ENCODE measurements at regions not wholly inside any gene's neighbourhood (a gene's known extent, or its start where the extent isn't known, plus 50 kb on each side); places are given as distances from the start of the nearest gene placed in this dataset.

DNA sequence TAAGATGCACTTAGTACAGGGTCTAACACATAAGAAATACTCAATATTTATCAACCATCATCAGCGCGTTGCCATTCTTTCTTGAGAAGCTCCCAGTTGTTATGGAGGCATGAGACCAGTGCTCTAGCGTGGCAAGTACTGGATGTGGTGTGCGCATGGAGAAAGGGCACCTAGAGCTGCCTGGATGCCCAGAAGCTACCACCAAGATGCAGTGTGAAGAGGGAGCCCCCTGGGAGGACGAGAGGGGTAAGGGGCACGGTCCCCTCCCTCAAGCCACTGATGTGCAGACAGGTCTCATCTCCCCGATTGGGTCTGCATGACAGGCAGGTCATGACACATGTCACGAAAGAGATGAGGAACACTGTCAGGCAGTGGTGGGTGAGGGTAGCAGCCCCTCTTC is 127.7 kb upstream of the CXCL14 start:
- FAIRE-seq (no peak), DNase-seq (ENCODE audit: low read depth, low spot score) (no peak), ATAC-seq (no peak)
- CTCF ChIA-PET: interaction anchor here (0.6 kb wide), 1 partner anchor 811 kb away, joined by 4 read pairs; no protein-coding TSS in a partner anchor
- H3K36me3 ChIP-seq (ENCODE audit: control insufficient read depth in 2 of 2, insufficient read depth in 2 of 2, low read length in 1 of 2): no peaks in the 10 kb centered on the region
- H3K27ac ChIP-seq (ENCODE audit: control insufficient read depth, insufficient read depth): no peak overlapping the region
- H3K4me2 ChIP-seq (ENCODE audit: control insufficient read depth, insufficient read depth): no peak overlapping the region
- SMC1A ChIA-PET (ENCODE audit: uncharacterized antibody, unreplicated experiment): no interaction called here
- intact Hi-C loops (cut with micrococcal nuclease; ENCODE audit: unreplicated experiment) (no loop called here), in situ Hi-C loops (cut with MboI) (no loop called here)
- POLR2A ChIA-PET: no interaction called here
- no peaks in the 10 kb centered on the region for H4K20me1 ChIP-seq (ENCODE audit: control insufficient read depth, insufficient read depth)
- no peaks in the 10 kb centered on the region for H3K9me3 ChIP-seq (replicated peaks; ENCODE audit: control insufficient read depth, insufficient read depth, low read length)
- no peaks in the 10 kb centered on the region for H3K4me1 ChIP-seq (ENCODE audit: control insufficient read depth, insufficient read depth, low read length)
- no TSS peak for BruUV-seq (replicated peaks)
- H3K79me2 ChIP-seq (ENCODE audit: control insufficient read depth, insufficient read depth, low read length): no peaks in the 10 kb centered on the region
- no peak overlapping the region for H3K4me3 ChIP-seq
- H3K27me3 ChIP-seq (replicated peaks in 1 of 2; ENCODE audit: control insufficient read depth in 2 of 2, insufficient read depth in 2 of 2, low read length in 1 of 2): peaks cover 3% of the 10 kb centered on the region in 2 experiments; a peak in 2 of 4 replicates
- 13% methylated on average over 7 of the region's 8 CpGs for WGBS (ENCODE audit: insufficient coverage, insufficient replicate concordance, low lambda C conversion rate, missing lambda C conversion rate)
- no peak overlapping the region for H2AFZ ChIP-seq (ENCODE audit: control insufficient read depth, low read depth, low read length)
- no peak overlapping the region for H3K9ac ChIP-seq (ENCODE audit: control insufficient read depth, insufficient read depth, low read length)
- TF ChIP-seq RUNX3 (IDR thresholded peaks at IDR 0.05; ENCODE audit: low read length) (no peak), CBX5 (IDR thresholded peaks at IDR 0.05; ENCODE audit: low read depth) (no peak), NFYA (IDR thresholded peaks at IDR 0.05; ENCODE audit: borderline replicate concordance, low read depth, low read length) (no peak), EED (IDR thresholded peaks at IDR 0.05; ENCODE audit: low read depth) (no peak), IKZF1 (conservative IDR thresholded peaks at IDR 0.05) (no peak), IRF4 (IDR thresholded peaks at IDR 0.05; ENCODE audit: low read depth, low read length) (no peak), RAD21 (IDR thresholded peaks at IDR 0.05; ENCODE audit: insufficient read depth, low read depth, low read length) (no peak), SUZ12 (IDR thresholded peaks at IDR 0.05; ENCODE audit: unreplicated experiment) (no peak)
- TF ChIP-seq, protein P1, sequence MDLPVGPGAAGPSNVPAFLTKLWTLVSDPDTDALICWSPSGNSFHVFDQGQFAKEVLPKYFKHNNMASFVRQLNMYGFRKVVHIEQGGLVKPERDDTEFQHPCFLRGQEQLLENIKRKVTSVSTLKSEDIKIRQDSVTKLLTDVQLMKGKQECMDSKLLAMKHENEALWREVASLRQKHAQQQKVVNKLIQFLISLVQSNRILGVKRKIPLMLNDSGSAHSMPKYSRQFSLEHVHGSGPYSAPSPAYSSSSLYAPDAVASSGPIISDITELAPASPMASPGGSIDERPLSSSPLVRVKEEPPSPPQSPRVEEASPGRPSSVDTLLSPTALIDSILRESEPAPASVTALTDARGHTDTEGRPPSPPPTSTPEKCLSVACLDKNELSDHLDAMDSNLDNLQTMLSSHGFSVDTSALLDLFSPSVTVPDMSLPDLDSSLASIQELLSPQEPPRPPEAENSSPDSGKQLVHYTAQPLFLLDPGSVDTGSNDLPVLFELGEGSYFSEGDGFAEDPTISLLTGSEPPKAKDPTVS (IDR thresholded peaks at IDR 0.05; ENCODE audit: low read depth, low read length): no peak
- TF ChIP-seq, protein P2, sequence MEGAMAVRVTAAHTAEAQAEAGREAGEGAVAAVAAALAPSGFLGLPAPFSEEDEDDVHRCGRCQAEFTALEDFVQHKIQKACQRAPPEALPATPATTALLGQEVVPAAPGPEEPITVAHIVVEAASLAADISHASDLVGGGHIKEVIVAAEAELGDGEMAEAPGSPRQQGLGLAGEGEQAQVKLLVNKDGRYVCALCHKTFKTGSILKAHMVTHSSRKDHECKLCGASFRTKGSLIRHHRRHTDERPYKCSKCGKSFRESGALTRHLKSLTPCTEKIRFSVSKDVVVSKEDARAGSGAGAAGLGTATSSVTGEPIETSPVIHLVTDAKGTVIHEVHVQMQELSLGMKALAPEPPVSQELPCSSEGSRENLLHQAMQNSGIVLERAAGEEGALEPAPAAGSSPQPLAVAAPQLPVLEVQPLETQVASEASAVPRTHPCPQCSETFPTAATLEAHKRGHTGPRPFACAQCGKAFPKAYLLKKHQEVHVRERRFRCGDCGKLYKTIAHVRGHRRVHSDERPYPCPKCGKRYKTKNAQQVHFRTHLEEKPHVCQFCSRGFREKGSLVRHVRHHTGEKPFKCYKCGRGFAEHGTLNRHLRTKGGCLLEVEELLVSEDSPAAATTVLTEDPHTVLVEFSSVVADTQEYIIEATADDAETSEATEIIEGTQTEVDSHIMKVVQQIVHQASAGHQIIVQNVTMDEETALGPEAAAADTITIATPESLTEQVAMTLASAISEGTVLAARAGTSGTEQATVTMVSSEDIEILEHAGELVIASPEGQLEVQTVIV (IDR thresholded peaks at IDR 0.05; ENCODE audit: borderline replicate concordance, partially characterized antibody): no peak
- RAD21 ChIA-PET (ENCODE audit: unreplicated experiment): no interaction called here

Data from GM12878 (cell line).